Thyroid gland (tissue), 4 donors: ENCODE measurements at regions not wholly inside any gene's neighbourhood (a gene's known extent, or its start where the extent isn't known, plus 50 kb on each side); places are given as distances from the start of the nearest gene placed in this dataset.

Experiments used
- DNase-seq, 2 donors: peaks; one replicate each; pipeline ENCODE4 v3.0.0-alpha.2; 2019
- H3K27ac ChIP-seq, 3 donors: fragments of 200-600 bp; sonication (generic); 1 replicate in 2 of 3; 2 replicates in 1 of 3; pipeline ENCODE4 v1.5.1; 2016 to 2019; ENCODE audit warnings: mild to moderate bottlenecking in 1 of 3, moderate library complexity in 1 of 3
- H3K27me3 ChIP-seq: fragments of 200-600 bp; sonication (generic); one replicate; pipeline ENCODE4 v1.5.1; 2019
- H3K36me3 ChIP-seq, 2 donors: fragments of 200-600 bp; sonication (generic); one replicate each; pipeline ENCODE4 v1.5.1; 2016 to 2019
- H3K4me1 ChIP-seq, 2 donors: fragments of 200-600 bp; sonication (generic); one replicate each; pipeline ENCODE4 v1.5.1; 2017 to 2019
- H3K4me3 ChIP-seq, 3 donors: fragments of 200-600 bp; sonication (generic); replicated peaks in 1 of 3; 1 replicate in 2 of 3; 2 replicates in 1 of 3; pipeline ENCODE4 v1.5.1; 2016; ENCODE audit warnings: mild to moderate bottlenecking in 1 of 3
- H3K9me3 ChIP-seq: fragments of 200-600 bp; sonication (generic); one replicate; pipeline ENCODE4 v1.5.1; 2017
- POLR2A ChIP-seq, 2 donors: fragments of 450-650 bp; IDR thresholded peaks; one replicate each; pipeline ENCODE4 v1.6.1; 2017; ENCODE audit warnings: antibody characterized with exemption in 2 of 2, mild to moderate bottlenecking in 2 of 2, moderate library complexity in 1 of 2
- WGBS, 2 donors: methylation state at CpG; one replicate each; pipeline ENCODE4 v1.1.5; 2017; 5-methylcytosine and 5-hydroxymethylcytosine counted together
- intact Hi-C: fragments of 100-400 bp; cut with DNase I; formaldehyde crosslinking; loops from one replicate; pipeline ENCODE4 v1.15.1; 2023
- TF ChIP-seq, protein P1 (sequence below), 6 experiments: fragments of 200-600 bp in 3 of 6; fragments of 450-650 bp in 3 of 6; sonication (generic) in 3 of 6; IDR thresholded peaks; one replicate each; pipeline ENCODE4 v1.5.1; 2016 to 2019; ENCODE audit warnings: antibody characterized with exemption in 6 of 6, mild to moderate bottlenecking in 2 of 6, inconsistent platforms in 1 of 6, moderate library complexity in 1 of 6

DNA sequence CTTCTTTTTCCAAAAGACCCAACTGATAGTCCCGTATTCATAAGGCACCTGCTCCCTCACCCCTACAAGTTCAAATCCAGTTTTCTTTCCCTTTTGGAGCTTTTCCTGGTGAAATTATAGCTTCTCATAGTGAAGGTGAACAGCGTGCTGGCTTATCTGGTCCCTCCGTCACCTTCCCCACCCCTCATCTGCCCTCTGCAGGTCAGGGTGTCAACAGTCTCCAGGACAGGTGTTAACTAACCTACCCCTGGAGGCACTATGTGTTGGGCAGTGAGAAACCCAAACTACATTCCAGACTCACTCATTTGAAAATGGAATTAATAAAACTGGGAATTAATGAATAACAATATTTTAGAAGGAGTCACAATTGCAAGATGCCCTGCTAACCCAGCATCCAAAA lies 109.0 kb upstream of the TAS2R1 start:
- no peaks in the 10 kb centered on the region for H3K27me3 ChIP-seq
- TF ChIP-seq POLR2A (IDR thresholded peaks at IDR 0.05), result no peak
- TF ChIP-seq, protein P1, sequence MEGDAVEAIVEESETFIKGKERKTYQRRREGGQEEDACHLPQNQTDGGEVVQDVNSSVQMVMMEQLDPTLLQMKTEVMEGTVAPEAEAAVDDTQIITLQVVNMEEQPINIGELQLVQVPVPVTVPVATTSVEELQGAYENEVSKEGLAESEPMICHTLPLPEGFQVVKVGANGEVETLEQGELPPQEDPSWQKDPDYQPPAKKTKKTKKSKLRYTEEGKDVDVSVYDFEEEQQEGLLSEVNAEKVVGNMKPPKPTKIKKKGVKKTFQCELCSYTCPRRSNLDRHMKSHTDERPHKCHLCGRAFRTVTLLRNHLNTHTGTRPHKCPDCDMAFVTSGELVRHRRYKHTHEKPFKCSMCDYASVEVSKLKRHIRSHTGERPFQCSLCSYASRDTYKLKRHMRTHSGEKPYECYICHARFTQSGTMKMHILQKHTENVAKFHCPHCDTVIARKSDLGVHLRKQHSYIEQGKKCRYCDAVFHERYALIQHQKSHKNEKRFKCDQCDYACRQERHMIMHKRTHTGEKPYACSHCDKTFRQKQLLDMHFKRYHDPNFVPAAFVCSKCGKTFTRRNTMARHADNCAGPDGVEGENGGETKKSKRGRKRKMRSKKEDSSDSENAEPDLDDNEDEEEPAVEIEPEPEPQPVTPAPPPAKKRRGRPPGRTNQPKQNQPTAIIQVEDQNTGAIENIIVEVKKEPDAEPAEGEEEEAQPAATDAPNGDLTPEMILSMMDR (IDR thresholded peaks at IDR 0.05), result no peak
- H3K4me3 ChIP-seq, result no peak overlapping the region
- no peak overlapping the region for H3K27ac ChIP-seq
- intact Hi-C loops, result no loop called here
- no peaks in the 10 kb centered on the region for H3K4me1 ChIP-seq
- 86% methylated on average over 3 of the region's 3 CpGs for WGBS, 2 donors
- no peak for DNase-seq
- no peaks in the 10 kb centered on the region for H3K36me3 ChIP-seq
- no peaks in the 10 kb centered on the region for H3K9me3 ChIP-seq

DNA sequence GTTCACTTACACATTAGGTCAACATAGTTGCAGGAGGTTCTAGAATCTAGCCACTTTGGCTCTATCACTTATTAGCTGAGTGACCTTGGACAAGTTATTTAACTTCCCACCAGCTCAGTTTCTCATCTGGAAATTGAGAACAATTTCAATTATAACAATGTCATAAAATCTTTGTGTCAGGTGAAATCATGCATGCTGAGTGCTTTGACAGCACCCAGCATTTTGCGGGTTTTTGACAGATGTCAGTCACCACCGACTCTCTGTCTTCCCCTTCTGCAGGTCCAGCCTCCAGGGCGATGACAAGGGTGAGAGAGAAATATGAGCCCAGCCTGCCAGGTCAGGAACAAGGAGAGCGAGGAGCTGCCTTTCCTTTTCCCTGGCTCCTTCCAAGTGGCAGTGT lies 107.1 kb upstream of the TAS2R1 start:
- Histone ChIP-seq H3K36me3 (no peaks in the 10 kb centered on the region), H3K27me3 (no peaks in the 10 kb centered on the region), H3K27ac (no peak overlapping the region), H3K9me3 (no peaks in the 10 kb centered on the region), H3K4me3 (no peak overlapping the region), H3K4me1 (no peaks in the 10 kb centered on the region)
- whole genome bisulfite sequencing, 2 donors, result 87 to 92% methylated on average over 4 of the region's 4 CpGs
- intact Hi-C loops, result no loop called here
- no peak for DNase-seq
- TF ChIP-seq, protein P1 (IDR thresholded peaks at IDR 0.05), result no peak
- no peak for TF ChIP-seq POLR2A (IDR thresholded peaks at IDR 0.05)

DNA sequence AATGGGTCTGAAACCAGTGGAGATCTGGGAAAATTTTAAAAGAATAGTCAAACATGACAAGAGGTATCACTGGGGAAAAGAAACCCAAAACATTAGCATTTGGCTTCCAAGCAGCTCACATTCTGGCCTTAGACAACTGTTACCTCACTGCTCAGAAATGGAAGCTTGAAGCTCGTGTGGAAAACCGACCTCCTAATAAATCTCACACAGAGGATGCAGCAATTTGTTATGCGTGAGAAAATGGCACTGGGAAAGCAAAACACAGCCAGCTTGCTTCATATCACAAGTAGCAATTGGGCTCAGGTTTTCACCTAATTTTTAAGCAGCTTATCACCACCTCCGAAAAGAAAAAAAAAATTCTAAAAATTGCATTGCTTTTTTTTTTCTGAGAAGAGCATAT lies 103.3 kb upstream of the TAS2R1 start:
- no peak for TF ChIP-seq POLR2A (IDR thresholded peaks at IDR 0.05)
- TF ChIP-seq, protein P1 (IDR thresholded peaks at IDR 0.05), result no peak
- peaks cover 10 to 15% of the 10 kb centered on the region in 2 donors for H3K4me1 ChIP-seq
- H3K27me3 ChIP-seq, result no peaks in the 10 kb centered on the region
- no peak overlapping the region for H3K27ac ChIP-seq
- intact Hi-C loops, result no loop called here
- WGBS, 2 donors, result 76 to 79% methylated on average over 4 of the region's 4 CpGs
- no peak for DNase-seq
- H3K4me3 ChIP-seq, result no peak overlapping the region
- H3K36me3 ChIP-seq, result no peaks in the 10 kb centered on the region
- no peaks in the 10 kb centered on the region for H3K9me3 ChIP-seq

DNA sequence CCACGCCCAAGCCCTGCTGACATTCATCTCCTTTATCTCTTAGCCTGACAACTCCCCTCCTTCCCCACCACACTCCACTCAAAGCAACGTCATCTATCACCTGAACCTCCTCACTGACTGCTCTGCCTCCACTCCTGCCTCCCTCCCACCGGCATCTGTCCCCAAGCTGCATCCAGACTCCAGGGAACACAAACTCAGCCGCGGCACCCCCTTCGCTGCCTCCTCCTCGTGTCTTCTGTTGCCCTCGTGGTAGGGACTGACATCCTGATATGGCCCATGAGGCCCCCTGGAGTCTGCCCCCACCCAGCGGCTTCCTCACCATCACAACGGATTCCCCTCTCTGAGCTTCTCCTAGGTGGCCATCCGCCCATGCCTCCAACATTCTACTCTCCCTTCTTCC lies 101.0 kb upstream of the TAS2R1 start:
- no peaks in the 10 kb centered on the region for H3K9me3 ChIP-seq
- no peak for DNase-seq
- no peak overlapping the region for H3K27ac ChIP-seq
- 81 to 94% methylated on average over 11 of the region's 11 CpGs for WGBS, 2 donors
- H3K4me3 ChIP-seq, result no peak overlapping the region
- peaks cover 21 to 28% of the 10 kb centered on the region in 2 donors for H3K4me1 ChIP-seq
- H3K36me3 ChIP-seq, result no peaks in the 10 kb centered on the region
- TF ChIP-seq, protein P1 (IDR thresholded peaks at IDR 0.05), result no peak
- TF ChIP-seq POLR2A (IDR thresholded peaks at IDR 0.05), result no peak
- no peaks in the 10 kb centered on the region for H3K27me3 ChIP-seq
- intact Hi-C loops, result no loop called here

DNA sequence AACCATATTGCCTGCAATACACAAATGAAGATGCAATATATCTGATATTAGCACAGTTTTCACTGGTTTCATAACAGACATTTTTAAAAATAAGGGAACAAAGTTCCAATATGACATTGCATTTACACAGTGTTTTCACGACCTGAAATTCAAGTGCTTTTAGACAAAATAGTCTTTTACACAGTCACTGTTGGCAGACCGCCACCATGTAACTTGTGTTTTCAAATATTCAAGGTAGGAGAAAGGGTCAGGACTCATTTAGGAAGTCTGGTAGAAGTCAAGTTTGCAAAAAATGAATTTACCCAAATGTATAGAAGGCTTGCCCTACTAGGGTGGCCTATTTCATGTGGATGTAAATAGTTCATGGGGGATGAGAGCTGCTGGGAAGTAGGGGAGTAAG lies 98.1 kb upstream of the TAS2R1 start:
- intact Hi-C loops, result no loop called here
- Histone ChIP-seq H3K27ac (no peak overlapping the region), H3K36me3 (no peaks in the 10 kb centered on the region), H3K9me3 (no peaks in the 10 kb centered on the region), H3K4me1 (peaks cover 21 to 28% of the 10 kb centered on the region in 2 donors), H3K4me3 (no peak overlapping the region), H3K27me3 (no peaks in the 10 kb centered on the region)
- WGBS, 2 donors, result 49 to 50% methylated on average over 2 of the region's 2 CpGs
- TF ChIP-seq POLR2A (IDR thresholded peaks at IDR 0.05), result no peak
- TF ChIP-seq, protein P1 (IDR thresholded peaks at IDR 0.05), result no peak
- peak; percentile 58 to 80 for DNase-seq
